Colon (tissue), 2 donors: ENCODE measurements at regions not wholly inside any gene's neighbourhood (a gene's known extent, or its start where the extent isn't known, plus 50 kb on each side); places are given as distances from the start of the nearest gene placed in this dataset.
"Not testable (repeated sequence)": the region's sequence is repeated elsewhere in the genome, so short reads cannot be mapped to it uniquely, and the experiment has no call there.

ENCODE experiments used
- FAIRE-seq: peaks from 2 replicates; lab custom pipeline; 2012; peaks lifted over from hg19 to GRCh38; lab: Jason Lieb, UNC
- donor health status: control.
- donor health status: control.

DNA sequence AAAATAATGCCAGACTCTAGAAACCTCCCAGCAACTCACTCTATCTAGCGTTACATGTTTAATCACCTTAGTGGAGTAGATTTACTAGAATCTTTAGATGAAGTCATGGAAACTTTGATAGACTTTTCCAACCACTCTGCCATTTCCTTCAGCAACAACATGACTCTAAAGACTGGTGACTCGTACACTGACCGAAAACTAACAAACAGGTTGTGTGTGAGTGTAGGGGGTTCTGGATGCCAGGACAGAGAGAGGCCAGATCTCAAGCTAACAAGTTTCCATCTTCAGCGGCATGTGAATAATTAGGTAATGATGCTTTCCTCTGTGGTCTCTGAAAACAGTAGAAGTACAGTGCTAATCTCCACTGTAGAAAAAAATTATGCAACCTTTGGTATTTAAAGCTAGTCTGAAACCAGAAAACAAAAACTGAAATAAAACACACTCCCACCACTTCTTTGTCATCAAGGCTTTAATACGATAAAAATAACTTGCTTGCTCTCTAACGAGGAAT, 286.4 kb downstream of the PRDM5 start:
- FAIRE-seq, result no peak

DNA sequence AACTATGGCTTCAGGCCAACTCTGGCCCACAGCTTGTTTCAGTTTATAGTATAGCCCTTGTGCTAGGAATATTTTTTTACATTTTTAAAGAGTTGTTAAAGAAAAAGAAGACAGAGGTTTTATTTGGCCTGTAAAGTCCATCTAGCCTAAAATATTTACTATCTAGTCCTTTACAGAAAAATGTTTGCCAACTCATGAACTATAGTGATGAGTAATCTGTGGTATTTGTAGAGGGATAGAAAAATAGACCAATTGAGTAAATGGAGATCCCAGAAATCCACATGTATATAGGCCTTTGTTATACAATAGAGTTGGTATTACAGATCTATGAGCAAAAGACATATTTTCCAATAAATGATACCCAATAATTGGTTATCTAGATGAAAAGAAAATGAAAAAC, 288.7 kb downstream of the PRDM5 start:
- no peak for FAIRE-seq

- FAIRE-seq, result no peak
These were observed 292.1 kb downstream of the PRDM5 start for GRCh38 chr4:120630427-120630826.

- FAIRE-seq, result no peak
These were observed 292.9 kb downstream of the PRDM5 start for GRCh38 chr4:120629546-120630108.

GRCh38 chr4:120622601-120623000, 299.9 kb downstream of the PRDM5 start:
- FAIRE-seq, result no peak

DNA sequence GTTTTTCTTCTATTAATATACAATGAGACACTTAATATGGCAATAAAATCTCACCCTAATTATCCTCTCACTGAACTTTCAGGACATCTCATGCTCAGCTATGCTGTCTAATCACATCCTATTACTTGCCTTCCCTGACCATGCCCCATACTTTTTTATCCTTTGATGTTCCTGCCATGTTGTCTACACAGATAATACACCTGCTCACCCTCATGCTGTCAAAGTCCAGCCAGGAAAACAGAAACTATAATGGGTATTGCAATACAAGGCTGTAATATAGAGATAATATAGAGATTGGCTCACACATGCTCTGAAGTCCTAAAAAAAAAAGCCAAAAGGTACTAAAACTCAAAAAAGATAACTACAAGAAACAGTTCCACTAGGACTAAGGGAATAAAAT, 305.4 kb downstream of the PRDM5 start:
- FAIRE-seq, result no peak

DNA sequence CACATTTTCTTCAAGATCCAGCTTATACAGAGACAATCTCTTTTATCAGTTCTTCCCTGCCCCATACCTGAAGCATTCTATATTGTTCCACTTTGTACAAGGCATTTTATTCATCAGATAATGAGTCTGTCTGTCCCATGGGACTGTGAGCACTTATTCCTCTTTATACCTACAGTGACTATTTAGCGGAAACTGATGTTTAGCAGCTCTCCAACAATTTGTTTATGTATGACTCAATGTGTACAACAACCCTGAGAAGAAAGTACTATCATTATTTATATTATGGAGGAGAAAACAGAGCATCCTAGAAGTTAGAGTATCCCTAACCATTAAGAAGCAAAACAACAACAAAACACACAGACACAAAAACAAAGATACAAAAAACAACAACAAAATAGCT, 306.5 kb downstream of the PRDM5 start:
- no peak for FAIRE-seq

DNA sequence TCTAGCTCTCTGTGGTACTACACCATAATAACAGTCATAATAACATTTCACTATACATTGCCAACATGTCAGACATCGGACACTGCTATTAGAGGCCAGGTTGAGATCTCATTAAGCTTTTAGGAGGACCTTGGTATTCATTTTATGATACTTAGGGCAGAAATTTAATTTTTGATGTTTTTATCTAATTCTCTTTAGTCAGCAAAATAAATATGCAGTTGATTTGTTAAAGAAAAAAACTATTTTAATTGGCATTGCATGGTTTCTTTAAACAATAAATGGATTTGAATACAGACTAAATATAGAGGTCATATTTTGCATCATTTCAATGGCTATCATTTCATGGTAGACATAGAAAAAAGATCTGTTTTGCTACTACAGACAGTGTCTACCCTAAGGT, 308.7 kb downstream of the PRDM5 start:
- FAIRE-seq, result no peak

DNA sequence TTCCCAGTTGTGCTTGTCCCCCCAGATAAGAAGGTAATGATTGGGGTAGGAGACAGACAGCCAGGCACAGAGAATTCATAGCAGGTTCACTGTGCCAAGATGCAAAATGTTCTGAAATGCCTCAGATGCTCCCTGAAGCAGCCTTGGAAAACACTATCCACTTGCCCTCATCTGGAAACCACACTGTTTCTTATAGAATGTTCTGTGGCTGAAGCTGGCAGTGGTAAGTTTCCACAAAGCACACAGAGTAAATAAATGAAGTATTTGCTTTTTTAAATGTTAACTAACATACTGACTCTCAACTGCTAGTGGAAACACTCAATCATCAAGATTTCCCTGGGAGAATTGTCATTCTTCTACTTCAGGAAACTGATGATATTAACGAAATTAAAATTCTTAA, 311.4 kb downstream of the PRDM5 start:
- no peak for FAIRE-seq

- FAIRE-seq, result no peak
These were observed 331.5 kb downstream of the PRDM5 start for GRCh38 chr4:120591038-120591437.

DNA sequence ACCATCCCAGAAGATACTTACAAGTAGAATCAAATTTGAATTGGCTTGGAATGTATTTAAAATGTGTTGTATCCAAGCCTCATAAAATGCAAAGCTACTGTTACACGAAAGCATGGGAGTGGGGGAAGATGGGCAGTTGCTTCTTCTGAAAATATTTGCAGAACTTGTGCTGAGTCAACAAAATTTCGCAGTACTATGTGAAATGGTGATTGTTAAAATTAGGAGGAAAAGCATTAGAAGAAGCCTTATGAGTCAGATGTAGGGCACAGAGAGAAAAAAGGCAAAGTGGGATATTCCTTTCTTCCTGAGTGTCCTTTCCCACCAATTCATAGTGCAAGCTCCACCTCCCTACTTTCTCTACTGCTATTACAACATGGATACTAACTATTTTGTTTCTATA, 332.7 kb downstream of the PRDM5 start:
- FAIRE-seq, result no peak

DNA sequence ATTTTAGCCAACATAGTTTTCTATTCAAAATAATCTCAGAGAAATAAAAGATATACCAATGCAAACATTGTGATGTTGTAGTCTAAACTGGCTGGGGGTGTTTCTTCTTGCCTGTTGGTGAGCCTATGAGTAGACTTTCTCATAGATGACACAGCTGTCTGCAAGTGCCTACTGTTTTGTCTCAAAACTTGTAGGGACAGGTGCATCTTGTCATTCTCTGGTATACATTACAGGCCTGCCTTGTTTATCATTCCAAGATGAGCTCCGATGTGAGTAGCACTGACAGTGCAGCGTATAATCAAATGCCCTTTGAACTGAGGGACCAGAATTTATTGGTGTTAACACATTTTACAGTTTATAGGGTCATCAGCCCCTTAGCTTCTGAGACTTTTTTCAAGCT, 353.8 kb downstream of the PRDM5 start:
- FAIRE-seq, result no peak

GRCh38 chr4:120561648-120562047, 360.9 kb downstream of the PRDM5 start:
- no peak for FAIRE-seq

- no peak for FAIRE-seq
These were observed 365.2 kb downstream of the PRDM5 start for GRCh38 chr4:120557372-120557771.

DNA sequence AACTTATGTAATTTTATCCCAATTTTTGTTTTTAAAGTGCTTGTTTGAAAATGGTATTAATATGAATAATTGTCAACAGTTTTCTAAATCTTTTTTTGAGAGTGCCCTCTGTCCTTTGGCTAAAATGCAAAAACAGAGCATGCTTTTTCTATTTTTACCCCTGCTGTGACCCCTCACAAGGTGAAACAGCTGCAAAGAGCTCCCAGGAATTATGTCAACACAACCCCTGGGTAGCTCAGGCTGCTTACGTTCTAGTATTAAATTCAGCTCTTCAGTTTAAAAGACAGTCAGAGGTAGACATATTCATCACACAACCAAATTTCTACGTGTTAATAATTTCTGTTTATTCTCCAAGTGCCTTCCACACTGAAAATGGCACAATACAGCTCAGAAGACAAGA, 367.5 kb downstream of the PRDM5 start:
- no peak for FAIRE-seq

GRCh38 chr4:120554086-120554485, 368.4 kb downstream of the PRDM5 start:
- FAIRE-seq, result no peak

DNA sequence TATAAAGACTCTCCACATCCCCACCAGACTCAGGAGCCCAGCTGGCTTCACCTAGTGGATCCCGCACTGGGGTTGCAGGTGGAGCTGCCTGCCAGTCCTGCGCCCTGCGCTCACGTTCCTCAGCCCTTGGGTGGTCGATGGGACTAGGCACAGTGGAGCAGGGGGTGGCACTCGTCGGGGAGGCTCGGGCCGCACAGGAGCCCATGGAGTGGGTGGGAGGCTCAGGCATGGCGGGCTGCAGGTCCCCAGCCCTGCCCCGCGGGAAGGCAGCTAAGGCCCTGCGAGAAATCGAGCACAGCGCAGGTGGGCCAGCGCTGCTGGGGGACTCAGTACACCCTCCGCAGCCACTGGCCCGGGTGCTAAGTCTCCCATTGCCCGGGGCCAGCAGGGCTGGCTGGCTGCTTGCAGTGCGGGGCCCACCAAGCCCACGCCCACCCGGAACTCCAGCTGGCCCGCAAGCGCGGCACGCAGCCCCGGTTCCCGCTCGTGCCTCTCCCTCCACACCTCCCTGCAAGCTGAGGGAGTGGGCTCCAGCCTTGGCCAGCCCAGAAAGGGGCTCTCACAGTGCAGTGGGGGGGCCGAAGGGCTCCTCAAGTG, 371.8 kb downstream of the PRDM5 start:
- not testable (repeated sequence) for FAIRE-seq

DNA sequence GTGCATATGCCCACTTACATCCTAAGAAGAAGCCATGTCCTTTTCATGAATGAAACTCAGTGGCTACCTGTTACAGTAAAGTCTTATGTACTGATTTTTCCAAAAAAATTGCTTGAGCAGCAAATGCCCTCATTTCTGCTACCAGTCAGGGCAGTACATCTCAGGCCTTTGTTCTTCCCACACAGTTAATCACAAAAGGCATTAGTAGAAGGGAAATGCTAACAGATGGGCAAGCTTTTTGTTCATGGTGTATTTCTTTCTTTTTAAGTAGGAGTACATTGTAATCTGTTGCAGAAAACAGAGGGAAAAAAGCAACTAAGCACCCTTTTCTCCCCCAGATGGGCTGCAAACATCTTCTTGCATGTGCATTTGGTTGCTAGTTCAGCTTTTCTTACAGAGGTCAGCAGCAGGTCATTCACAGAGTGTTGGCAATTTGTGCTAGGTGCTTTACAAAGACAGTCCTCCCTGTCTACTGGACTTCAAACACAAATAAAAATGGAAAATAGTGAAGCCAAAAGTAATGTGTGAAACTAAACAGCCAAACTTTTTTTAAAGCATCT, 373.4 kb downstream of the PRDM5 start:
- no peak for FAIRE-seq

- FAIRE-seq, result no peak
These were observed 377.1 kb downstream of the PRDM5 start for GRCh38 chr4:120545391-120545790.

GRCh38 chr4:120544838-120545237, 377.7 kb downstream of the PRDM5 start:
- FAIRE-seq, result no peak

- FAIRE-seq, result no peak
These were observed 381.9 kb downstream of the PRDM5 start for GRCh38 chr4:120540625-120541024.

DNA sequence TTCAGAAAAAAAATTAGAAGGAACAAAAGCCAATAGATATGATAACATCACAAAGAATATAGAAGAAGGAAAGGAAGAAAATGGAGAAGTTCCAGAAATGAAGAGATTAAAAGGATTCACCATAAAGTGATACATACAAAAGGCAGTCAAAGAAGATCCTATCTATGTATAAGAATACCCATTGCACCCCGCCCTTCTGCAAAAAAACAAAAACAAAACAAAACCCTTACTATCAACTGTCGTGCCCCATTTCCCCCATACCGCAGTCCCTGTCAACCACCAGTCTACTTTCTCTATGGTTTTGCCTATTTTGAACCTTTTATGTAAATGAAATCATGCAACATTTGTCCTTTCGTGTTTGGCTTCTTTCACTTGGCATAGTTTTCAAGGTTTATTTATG, 385.6 kb downstream of the PRDM5 start:
- no peak for FAIRE-seq

DNA sequence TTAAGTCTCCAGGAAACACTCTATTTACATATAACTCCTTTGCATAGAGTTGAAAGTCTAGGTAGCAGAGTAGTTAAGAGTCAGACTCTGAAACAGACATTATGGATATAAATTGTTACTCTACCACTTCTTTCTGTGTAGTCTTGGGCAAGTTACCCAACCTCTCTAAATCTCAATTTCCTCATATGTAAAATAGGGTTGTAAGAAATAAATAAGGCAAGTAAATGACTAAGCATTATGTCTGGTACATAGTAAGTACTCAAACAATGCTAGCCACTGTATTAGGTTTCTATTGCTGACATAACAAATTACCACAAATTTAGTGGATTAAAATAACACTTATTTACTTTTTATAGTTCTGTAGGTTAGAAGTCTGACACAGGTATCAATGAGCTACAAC, 394.1 kb downstream of the PRDM5 start:
- no peak for FAIRE-seq

- FAIRE-seq, result no peak
These were observed 396.5 kb downstream of the PRDM5 start for GRCh38 chr4:120526033-120526432.
